ENCODE measurements at regions not wholly inside any gene's neighbourhood (a gene's known extent, or its start where the extent isn't known, plus 50 kb on each side); places are given as distances from the start of the nearest gene placed in this dataset.

DNA sequence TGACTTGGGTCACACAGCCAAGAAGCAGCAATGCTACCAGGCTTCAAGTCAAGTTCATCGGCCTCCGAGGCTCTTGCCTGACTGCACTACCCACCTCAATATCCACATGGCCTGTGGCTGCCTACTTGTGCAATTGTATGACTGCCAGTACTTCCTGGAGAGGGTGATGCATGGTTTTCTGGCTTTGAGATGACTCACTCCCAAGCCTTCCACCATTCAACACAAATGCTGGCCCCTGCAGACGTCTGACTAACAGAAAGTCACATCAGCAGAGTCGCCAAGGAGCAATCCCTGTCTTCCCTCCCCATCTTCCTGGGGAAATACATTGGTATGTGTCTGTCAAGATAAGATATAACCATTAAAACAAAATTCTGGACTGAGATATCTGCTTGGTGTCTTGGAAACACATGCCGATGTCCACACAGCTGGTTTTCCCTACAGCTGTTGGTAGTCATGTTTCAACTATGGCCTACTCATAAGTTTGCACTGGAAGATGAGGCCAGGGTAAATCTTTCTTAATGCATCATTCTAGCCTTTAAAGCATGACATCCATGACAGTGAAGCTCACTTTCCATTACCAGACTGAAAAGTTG lies 79.6 kb upstream of the SPATA12 start:
- no peak overlapping the region for H3K4me3 ChIP-seq
- H3K27ac ChIP-seq, result no peak overlapping the region
- TF ChIP-seq POLR2A (IDR thresholded peaks at IDR 0.05) (no peak), POLR2AphosphoS5 (IDR thresholded peaks at IDR 0.05; ENCODE audit: insufficient read depth in 1 of 2, low read depth in 1 of 2) (peak in 1 of 2 donors; percentile 20)
- TF ChIP-seq, protein P1, sequence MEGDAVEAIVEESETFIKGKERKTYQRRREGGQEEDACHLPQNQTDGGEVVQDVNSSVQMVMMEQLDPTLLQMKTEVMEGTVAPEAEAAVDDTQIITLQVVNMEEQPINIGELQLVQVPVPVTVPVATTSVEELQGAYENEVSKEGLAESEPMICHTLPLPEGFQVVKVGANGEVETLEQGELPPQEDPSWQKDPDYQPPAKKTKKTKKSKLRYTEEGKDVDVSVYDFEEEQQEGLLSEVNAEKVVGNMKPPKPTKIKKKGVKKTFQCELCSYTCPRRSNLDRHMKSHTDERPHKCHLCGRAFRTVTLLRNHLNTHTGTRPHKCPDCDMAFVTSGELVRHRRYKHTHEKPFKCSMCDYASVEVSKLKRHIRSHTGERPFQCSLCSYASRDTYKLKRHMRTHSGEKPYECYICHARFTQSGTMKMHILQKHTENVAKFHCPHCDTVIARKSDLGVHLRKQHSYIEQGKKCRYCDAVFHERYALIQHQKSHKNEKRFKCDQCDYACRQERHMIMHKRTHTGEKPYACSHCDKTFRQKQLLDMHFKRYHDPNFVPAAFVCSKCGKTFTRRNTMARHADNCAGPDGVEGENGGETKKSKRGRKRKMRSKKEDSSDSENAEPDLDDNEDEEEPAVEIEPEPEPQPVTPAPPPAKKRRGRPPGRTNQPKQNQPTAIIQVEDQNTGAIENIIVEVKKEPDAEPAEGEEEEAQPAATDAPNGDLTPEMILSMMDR (IDR thresholded peaks at IDR 0.05), result no peak
- DNase-seq (ENCODE audit: extremely low spot score in 2 of 2), result no peak
- peaks cover 47% of the 10 kb centered on the region for H3K4me1 ChIP-seq
- H3K9me3 ChIP-seq, result no peaks in the 10 kb centered on the region
- H3K27me3 ChIP-seq, result no peaks in the 10 kb centered on the region
- intact Hi-C loops (cut with DNase I), result loop anchor here (5.0 kb wide), 1 partner anchor 859 kb away; no protein-coding TSS in a partner anchor
- no peaks in the 10 kb centered on the region for H3K36me3 ChIP-seq

DNA sequence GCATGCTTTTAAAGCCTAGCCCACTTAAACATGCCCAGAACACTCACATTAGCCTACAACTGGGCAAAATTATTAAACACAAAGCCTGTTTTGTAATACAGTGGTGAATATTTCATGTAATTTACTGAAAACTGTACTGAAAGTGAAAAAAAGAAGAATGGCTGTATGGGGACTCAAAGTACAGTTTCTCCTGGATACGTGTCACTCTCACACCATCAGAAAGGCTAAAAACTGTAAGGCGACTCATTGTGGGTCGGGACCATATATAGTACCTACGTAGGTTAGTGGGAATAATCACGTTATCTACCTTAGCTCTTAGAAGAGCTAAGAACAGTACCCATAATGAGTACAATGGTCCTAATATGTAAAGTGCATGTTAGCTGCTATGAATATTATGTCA lies 80.2 kb upstream of the SPATA12 start:
- no peaks in the 10 kb centered on the region for H3K9me3 ChIP-seq
- H3K4me3 ChIP-seq, result no peak overlapping the region
- TF ChIP-seq POLR2A (IDR thresholded peaks at IDR 0.05) (no peak), POLR2AphosphoS5 (IDR thresholded peaks at IDR 0.05; ENCODE audit: insufficient read depth in 1 of 2, low read depth in 1 of 2) (no peak)
- TF ChIP-seq, protein P1 (IDR thresholded peaks at IDR 0.05), result no peak
- DNase-seq (ENCODE audit: extremely low spot score in 2 of 2), result no peak
- no peaks in the 10 kb centered on the region for H3K36me3 ChIP-seq
- H3K27me3 ChIP-seq, result no peaks in the 10 kb centered on the region
- H3K27ac ChIP-seq, result no peak overlapping the region
- H3K4me1 ChIP-seq, result peaks cover 41% of the 10 kb centered on the region
- intact Hi-C loops (cut with DNase I), result loop anchor here (5.0 kb wide), 1 partner anchor 858 kb away; no protein-coding TSS in a partner anchor

DNA sequence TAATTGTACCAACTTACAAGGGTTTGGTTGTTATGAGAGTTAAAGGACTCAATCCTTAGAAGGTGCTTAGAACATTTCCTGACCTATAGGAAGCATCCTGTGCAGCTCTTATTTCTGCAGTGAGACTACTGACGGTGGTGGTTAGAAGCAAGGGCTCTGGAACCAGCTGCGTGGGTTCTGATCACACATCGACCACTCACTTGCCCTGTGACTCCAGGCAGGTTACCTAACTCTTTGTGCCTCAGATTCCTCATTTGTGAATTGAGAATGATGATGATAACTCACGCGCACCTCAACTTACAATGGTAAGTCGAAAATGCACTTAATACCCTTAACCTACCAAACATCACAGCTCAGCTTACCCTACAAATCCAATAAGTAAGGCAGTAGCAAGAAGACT lies 80.7 kb upstream of the SPATA12 start:
- H3K4me1 ChIP-seq, result peaks cover 36% of the 10 kb centered on the region
- no peak overlapping the region for H3K27ac ChIP-seq
- DNase-seq (ENCODE audit: extremely low spot score in 2 of 2), result no peak
- H3K27me3 ChIP-seq, result no peaks in the 10 kb centered on the region
- TF ChIP-seq, protein P1 (IDR thresholded peaks at IDR 0.05), result no peak
- no peak for TF ChIP-seq POLR2AphosphoS5 (IDR thresholded peaks at IDR 0.05; ENCODE audit: insufficient read depth in 1 of 2, low read depth in 1 of 2)
- TF ChIP-seq POLR2A (IDR thresholded peaks at IDR 0.05), result no peak
- H3K36me3 ChIP-seq, result no peaks in the 10 kb centered on the region
- no peaks in the 10 kb centered on the region for H3K9me3 ChIP-seq
- intact Hi-C loops (cut with DNase I), result loop anchor here (5.0 kb wide), 1 partner anchor 857 kb away; no protein-coding TSS in a partner anchor
- H3K4me3 ChIP-seq, result no peak overlapping the region

DNA sequence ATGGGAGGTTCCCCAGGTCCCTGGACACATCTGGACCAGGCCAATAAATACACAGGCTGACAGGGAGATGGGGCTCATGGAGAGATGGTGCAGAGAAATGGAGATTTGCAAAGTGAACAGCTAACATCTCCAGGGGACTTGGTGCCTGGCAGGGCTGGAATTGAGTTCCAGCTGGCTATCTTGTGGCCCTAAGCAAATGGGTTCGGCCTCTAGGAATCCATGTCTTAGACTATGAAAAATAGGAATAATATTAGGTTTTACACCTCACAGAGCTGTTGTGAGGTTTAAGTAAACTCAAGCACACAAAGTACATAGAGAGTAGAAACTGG lies 82.9 kb upstream of the SPATA12 start:
- Histone ChIP-seq H3K36me3 (no peaks in the 10 kb centered on the region), H3K27me3 (no peaks in the 10 kb centered on the region), H3K27ac (peak overlapping the region; percentile 37), H3K9me3 (no peaks in the 10 kb centered on the region), H3K4me3 (no peak overlapping the region), H3K4me1 (peaks cover 28% of the 10 kb centered on the region)
- TF ChIP-seq POLR2A (IDR thresholded peaks at IDR 0.05) (no peak), POLR2AphosphoS5 (IDR thresholded peaks at IDR 0.05; ENCODE audit: insufficient read depth in 1 of 2, low read depth in 1 of 2) (no peak)
- TF ChIP-seq, protein P1 (IDR thresholded peaks at IDR 0.05), result no peak
- DNase-seq (ENCODE audit: extremely low spot score in 2 of 2), result no peak
- intact Hi-C loops (cut with DNase I), result no loop called here

Measured in vagina (tissue), 2 donors.